Left lobe of liver (tissue), 2 donors: ENCODE measurements at regions not wholly inside any gene's neighbourhood (a gene's known extent, or its start where the extent isn't known, plus 50 kb on each side); places are given as distances from the start of the nearest gene placed in this dataset.

ENCODE experiments used
- ATAC-seq: fragments of 200-7000 bp; cut with Tn5 transposase; one replicate; pipeline ENCODE4 v1.9.1; 2020; ENCODE audit warnings: mild to moderate bottlenecking, moderate library complexity
- DNase-seq: peaks from one replicate; pipeline ENCODE4 v3.0.0-alpha.2; 2020; ENCODE audit warnings: low spot score
- donor health status: DM: no; HTN: no; CAD: no; lungs with moderate emphysema.
- donor health status: DM: no; HTN: yes; CAD: no.

DNA sequence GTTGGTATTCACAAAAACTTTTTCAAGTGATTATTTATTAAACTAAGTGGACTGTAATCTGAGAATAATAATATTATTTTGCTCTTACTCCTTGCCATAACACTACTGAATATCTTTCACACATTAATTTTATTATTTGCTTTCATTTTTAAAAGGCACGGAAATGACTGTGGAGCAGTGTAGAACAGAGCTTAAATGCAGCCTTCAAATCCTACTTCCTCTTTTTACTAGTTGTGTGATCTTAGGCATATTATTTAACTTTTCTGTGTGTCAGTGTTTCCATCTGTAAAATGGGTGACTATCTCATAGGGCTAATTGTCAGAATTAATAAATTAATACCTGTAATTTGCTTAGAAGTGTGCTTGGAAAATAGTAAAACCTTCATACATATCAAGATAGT lies 55.5 kb upstream of the SLC8A1 start:
- no peak for ATAC-seq
- no peak for DNase-seq

GRCh38 chr2:40510304-40510703 lies 58.4 kb upstream of the SLC8A1 start:
- DNase-seq (no peak), ATAC-seq (no peak)

DNA sequence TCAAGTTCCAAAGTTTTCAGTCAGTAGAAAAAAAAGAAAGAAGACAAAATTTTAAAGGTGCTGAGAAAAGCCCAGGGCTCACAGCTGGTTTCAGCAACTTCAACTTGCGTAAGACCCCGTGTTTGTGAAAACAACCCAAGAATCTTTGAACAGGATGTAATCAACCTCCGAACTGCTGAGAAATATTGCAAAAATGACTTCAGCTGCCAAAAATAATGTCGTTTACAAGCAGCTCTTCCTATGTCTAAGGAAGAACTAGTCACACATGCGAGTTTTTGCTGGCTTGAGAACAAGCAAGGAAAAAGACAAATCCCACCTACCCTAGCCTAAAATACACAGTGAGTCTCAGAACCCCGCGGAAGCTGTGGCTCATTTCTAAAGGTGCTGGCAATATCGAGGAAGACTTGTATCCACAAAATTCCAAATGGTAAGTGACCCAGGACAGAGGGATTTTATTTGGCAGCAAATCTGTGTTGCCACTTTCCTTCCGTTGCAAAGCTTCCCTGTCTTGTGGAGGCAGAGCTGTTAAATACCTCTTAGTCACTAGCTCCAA lies 59.8 kb upstream of the SLC8A1 start:
- peak; percentile 48 for ATAC-seq
- no peak for DNase-seq

GRCh38 chr2:40512256-40512655 lies 60.4 kb upstream of the SLC8A1 start:
- ATAC-seq (peak; percentile 37), DNase-seq (no peak)

- DNase-seq: no peak
- no peak for ATAC-seq
Observed at GRCh38 chr2:40513201-40513600, 61.3 kb upstream of the SLC8A1 start.

DNA sequence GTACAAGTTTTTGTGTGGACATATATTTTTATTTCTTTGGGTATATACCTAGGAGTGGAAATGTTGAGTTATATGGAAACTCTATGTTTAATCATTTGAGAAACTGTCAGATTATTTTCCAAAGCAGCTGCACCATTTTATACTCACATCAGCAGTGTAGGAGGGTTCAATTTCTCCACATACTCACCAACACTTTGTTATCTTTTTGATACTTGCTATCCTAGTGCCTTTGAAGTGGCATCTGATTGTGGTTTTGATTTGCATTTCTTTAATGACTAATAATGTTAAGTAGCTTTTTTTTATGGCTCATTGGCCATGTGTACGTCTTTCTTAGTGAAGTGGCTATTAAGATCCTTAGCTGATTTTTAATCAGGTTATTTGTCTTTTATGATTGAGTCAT lies 64.7 kb upstream of the SLC8A1 start:
- ATAC-seq (no peak), DNase-seq (no peak)

- ATAC-seq (no peak), DNase-seq (no peak)
Observed at GRCh38 chr2:40528564-40528963, 76.7 kb upstream of the SLC8A1 start.

- ATAC-seq (no peak), DNase-seq (no peak)
Observed at GRCh38 chr2:40531359-40531758, 79.5 kb upstream of the SLC8A1 start.

DNA sequence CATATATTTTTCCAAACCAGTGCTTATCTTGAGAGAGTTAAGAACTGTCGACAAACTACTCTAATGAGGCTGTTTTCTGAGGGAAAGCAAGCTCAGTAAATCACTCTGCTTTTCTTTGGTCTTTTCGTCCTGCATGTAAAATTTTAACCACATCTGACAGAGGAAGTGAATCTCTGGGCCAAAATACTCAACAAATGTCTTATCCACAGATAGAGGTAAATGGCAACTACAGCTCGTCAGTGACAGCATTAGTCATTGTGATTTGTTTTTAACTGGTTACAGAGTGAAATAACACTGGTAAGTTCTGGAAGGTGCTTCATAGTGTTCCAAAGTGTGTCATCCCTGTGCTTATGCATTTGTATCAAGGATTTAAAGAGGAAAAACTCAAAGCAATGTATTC lies 82.6 kb upstream of the SLC8A1 start:
- DNase-seq (no peak), ATAC-seq (no peak)

GRCh38 chr2:40535972-40536371 lies 84.1 kb upstream of the SLC8A1 start:
- no peak for ATAC-seq
- DNase-seq: no peak

DNA sequence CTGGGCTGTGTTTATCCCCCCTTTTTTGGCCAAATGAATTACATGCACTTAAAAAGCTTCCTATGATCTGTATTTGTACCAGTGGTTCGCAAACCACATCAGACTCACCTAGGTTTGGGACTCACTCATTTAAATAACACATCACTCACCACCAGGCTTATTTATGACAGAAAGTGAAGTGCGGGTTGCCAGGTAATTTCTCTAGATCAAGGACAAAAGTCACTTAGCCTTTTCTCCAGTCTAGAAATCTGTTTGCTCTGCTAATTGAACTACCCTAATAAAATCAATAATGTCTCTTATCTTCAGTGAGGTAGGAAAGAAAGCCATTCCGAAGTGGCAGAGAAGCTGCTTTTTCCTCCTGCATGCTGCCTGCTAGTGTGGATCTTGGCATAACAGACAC lies 88.1 kb upstream of the SLC8A1 start:
- DNase-seq (no peak), ATAC-seq (no peak)

DNA sequence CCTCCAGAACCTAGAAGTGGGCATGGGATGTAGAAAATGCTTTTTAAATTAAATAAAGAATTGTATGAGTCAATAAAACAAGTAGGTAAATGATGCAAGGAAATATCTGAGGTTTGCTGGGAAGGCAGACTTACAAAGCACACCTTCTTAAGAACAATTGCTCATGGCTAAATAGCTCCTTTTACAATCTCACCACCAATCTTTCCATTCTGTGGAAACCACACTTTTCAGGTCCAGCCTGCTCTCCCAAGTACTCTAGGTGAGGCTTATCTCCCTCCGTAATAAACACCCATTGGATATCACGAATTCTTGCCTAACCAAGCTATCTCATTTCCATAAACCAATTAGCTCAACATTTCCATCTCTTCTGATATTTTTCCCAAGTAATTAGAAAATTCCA lies 91.5 kb upstream of the SLC8A1 start:
- DNase-seq (no peak), ATAC-seq (no peak)

GRCh38 chr2:40544072-40544471 lies 92.2 kb upstream of the SLC8A1 start:
- DNase-seq (no peak), ATAC-seq (no peak)

- no peak for DNase-seq
Observed at GRCh38 chr2:40545645-40546044, 93.8 kb upstream of the SLC8A1 start.

DNA sequence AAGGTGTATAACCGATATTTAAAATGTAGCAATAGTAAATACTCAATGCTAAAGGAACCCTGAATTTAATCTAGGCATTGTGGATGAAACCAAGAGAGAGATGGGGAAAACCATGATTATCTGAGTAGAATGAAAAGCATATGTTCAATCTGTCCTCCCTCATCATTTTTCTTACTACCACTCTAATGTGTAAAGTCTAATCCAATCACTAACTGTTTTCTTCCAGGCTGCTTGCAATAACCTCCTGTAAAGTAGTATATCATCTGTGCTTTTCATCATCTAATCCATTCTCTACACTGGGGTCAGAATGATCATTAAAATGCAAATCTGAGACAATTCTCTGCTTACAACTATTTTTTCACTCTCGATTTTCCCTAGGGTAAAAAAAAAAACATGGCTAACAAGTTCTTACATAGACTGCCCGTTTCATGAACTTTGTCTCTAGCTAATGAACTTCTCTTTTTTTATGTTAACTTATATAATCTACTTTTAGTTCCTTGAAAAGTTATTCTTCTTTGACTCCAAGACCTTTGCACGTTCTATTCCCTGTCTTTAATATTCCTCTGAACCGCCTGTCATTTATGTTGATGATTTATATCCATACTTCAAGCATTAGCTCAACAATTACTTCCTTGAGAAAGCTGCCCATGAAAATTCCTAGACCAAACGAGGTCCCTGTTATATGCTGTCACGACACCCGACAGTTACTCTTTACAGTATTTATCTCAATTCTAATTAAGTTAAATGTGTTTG lies 94.7 kb upstream of the SLC8A1 start:
- no peak for ATAC-seq
- DNase-seq: no peak

More at GRCh38 chr2:40545645-40546044, 93.8 kb upstream of the SLC8A1 start:
- peak; percentile 64 for ATAC-seq

GRCh38 chr2:40548521-40548920 lies 96.6 kb upstream of the SLC8A1 start:
- ATAC-seq (no peak), DNase-seq (no peak)

DNA sequence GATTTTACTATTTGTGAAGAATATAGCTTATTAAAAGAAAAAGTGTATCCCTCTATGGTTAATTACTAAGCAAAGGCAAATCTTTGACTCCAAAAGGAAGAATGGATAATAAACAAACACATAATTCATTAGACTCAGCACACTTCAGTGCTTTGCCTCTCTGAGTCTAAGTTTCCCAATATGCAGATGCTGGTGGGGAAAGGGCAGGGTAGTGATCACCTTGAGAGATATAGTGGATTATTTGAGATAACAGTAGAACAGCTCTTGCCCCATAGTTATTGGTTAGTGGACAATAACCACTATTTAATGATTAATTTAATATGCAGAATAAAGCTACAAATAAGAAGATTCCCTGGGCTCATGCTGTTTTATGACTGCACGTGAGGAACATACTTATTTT lies 98.2 kb upstream of the SLC8A1 start:
- DNase-seq (no peak), ATAC-seq (no peak)

DNA sequence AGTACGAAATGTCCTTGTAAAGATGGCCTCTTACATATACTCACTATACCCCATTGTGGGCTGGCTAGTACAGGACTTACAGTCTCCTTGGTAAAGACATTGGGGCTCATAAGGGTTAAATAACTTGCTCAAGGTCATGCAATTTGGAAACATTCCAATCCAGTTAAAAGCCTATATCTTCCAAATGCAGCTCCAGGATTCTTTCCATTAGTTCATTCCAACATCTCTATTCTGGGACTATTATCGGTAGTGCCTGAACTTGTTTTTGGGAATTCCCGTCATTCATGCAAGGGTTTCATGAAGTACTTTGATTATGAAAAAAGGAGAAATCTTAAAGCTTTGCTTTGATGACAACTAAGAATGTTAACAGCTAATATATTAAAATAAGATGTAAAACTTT lies 99.2 kb upstream of the SLC8A1 start:
- ATAC-seq (no peak), DNase-seq (no peak)

GRCh38 chr2:40554665-40555294 lies 102.9 kb upstream of the SLC8A1 start:
- DNase-seq: peak; percentile 62
- ATAC-seq: peak; percentile 95

DNA sequence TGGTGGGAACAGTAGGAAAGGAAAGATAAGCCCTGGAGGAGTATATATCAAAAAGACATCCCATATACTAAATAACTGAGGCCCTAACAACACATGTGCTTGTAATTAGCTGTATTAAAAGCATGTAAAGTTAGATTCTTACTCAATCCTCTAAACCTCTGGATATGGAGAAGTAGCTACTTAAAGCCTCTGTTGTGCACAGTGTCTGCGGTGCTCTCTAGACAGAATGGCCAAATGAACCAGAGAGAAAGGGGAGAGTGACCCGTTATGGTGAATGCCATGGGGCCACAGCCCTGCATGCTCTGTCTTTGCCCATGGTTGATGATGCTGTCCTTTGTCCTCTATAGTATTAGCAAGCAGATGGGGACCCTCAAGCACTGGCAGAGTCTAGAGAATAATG lies 104.4 kb upstream of the SLC8A1 start:
- DNase-seq (no peak), ATAC-seq (no peak)

- ATAC-seq: no peak
- no peak for DNase-seq
Observed at GRCh38 chr2:40556739-40557138, 104.8 kb upstream of the SLC8A1 start.

- no peak for ATAC-seq
- no peak for DNase-seq
Observed at GRCh38 chr2:40558761-40559160, 106.9 kb upstream of the SLC8A1 start.

GRCh38 chr2:40559175-40559574 lies 107.3 kb upstream of the SLC8A1 start:
- no peak for DNase-seq
- no peak for ATAC-seq
